ENCODE measurements at regions not wholly inside any gene's neighbourhood (a gene's known extent, or its start where the extent isn't known, plus 50 kb on each side); places are given as distances from the start of the nearest gene placed in this dataset.
"Not testable (repeated sequence)": the region's sequence is repeated elsewhere in the genome, so short reads cannot be mapped to it uniquely, and the experiment has no call there.

DNA sequence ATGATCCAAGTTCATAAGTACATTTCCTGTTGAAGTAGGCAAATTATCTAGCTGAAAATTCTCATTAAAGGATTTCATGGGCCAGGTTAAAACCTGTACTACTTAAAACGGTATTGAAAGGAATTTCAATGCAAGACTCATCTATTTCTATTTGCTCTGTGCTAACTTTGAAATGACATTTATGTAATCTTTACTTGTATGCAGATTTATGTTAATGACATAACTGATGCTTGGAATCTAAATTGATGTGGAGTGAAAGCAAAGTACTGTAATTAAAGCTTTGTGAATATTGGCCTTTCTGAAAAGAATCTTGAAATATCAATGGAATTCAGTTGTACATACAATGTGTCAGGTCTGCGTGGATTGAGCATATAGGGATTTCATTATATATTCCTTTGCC is 390.0 kb downstream of the CPS1 start:
- DNase-seq: no peak
- H3K27me3 ChIP-seq (replicated peaks): no peaks in the 10 kb centered on the region
- no peak overlapping the region for H3K27ac ChIP-seq
- in situ Hi-C loops (cut with HindIII; ENCODE audit: low pct_ligation_motif_present, low sequenced_read_pairs): no loop called here
- no peak overlapping the region for H3K4me3 ChIP-seq (ENCODE audit: low read depth, low read length)
- TF ChIP-seq, protein P1, sequence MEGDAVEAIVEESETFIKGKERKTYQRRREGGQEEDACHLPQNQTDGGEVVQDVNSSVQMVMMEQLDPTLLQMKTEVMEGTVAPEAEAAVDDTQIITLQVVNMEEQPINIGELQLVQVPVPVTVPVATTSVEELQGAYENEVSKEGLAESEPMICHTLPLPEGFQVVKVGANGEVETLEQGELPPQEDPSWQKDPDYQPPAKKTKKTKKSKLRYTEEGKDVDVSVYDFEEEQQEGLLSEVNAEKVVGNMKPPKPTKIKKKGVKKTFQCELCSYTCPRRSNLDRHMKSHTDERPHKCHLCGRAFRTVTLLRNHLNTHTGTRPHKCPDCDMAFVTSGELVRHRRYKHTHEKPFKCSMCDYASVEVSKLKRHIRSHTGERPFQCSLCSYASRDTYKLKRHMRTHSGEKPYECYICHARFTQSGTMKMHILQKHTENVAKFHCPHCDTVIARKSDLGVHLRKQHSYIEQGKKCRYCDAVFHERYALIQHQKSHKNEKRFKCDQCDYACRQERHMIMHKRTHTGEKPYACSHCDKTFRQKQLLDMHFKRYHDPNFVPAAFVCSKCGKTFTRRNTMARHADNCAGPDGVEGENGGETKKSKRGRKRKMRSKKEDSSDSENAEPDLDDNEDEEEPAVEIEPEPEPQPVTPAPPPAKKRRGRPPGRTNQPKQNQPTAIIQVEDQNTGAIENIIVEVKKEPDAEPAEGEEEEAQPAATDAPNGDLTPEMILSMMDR (IDR thresholded peaks at IDR 0.05; ENCODE audit: low read depth, low read length, missing control alignments): no peak
- no peaks in the 10 kb centered on the region for H3K36me3 ChIP-seq (replicated peaks)

DNA sequence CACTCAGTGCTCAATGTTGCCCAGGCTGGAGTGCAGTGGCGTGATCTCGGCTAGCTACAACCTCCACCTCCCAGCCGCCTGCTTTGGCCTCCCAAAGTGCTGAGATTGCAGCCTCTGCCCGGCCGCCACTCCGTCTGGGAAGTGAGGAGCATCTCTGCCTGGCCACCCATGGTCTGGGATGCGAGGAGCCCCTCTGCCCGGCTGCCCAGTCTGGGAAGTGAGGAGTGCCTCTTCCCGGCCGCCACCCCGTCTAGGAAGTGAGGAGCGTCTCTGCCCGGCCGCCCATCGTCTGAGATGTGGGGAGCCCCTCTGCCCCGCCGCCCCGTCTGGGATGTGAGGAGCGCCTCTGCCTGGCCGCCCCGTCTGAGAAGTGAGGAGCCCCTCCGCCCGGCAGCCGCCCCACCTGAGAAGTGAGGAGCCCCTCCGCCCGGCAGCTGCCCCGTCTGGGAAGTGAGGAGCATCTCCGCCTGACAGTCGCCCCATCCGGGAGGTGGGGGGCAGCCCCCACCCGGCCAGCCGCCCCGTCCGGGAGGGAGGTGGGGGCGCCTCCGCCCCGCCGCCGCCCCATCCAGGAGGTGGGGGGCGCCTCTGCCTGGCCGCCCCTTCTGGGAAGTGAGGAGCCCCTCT is 394.1 kb downstream of the CPS1 start:
- H3K27ac ChIP-seq; H3K4me3 ChIP-seq (ENCODE audit: low read depth, low read length); H3K27me3 ChIP-seq (replicated peaks); H3K36me3 ChIP-seq (replicated peaks); DNase-seq; in situ Hi-C loops (cut with HindIII; ENCODE audit: low pct_ligation_motif_present, low sequenced_read_pairs): not testable (repeated sequence)

DNA sequence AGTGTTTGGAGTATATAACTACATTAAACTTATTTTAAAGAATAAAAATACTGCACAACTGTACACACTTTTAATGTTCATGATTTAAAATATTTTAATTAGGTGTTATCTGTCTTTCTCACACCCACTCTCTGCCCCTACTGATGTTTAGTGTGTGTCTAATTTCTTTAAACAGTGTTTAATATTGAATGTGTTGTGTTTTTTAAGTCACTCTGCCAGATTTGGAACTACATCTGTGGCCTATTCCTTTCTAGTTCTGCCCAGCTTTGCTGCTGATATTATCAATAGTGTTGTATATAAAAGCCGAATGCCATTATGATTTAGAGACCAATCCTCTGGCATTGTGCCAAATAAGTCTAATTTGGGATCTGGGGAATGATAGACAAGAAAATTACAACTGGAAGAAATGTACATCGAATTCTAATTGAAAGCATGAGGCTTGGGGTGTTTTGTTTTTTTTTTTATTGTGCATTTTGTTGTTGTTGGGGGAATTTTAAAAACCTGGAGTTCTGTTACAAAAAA is 398.0 kb downstream of the CPS1 start:
- H3K27ac ChIP-seq: no peak overlapping the region
- DNase-seq: no peak
- no peaks in the 10 kb centered on the region for H3K36me3 ChIP-seq (replicated peaks)
- TF ChIP-seq, protein P1 (IDR thresholded peaks at IDR 0.05; ENCODE audit: low read depth, low read length, missing control alignments): no peak
- in situ Hi-C loops (cut with HindIII; ENCODE audit: low pct_ligation_motif_present, low sequenced_read_pairs): no loop called here
- H3K4me3 ChIP-seq (ENCODE audit: low read depth, low read length): no peak overlapping the region
- H3K27me3 ChIP-seq (replicated peaks): no peaks in the 10 kb centered on the region

DNA sequence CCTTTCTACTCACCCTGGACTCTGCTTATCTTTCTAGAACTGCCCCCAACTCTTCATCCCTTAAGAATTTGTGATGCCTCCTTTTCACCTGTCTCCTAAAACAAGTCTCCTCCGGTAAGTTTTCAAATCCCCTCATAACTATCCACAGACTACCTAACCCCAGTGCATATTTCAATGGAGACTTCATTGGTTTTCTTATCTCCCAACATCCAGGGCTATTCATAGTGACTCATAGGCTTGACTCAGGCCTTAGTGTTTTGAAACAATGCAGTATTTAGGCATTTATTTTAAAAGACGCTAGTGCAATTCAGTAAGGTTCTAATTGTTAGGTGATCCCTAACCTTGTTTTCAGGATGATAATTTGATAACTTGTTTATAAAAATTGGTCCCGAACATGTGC is 399.2 kb downstream of the CPS1 start:
- no peak overlapping the region for H3K4me3 ChIP-seq (ENCODE audit: low read depth, low read length)
- no peaks in the 10 kb centered on the region for H3K36me3 ChIP-seq (replicated peaks)
- TF ChIP-seq, protein P1 (IDR thresholded peaks at IDR 0.05; ENCODE audit: low read depth, low read length, missing control alignments): no peak
- H3K27ac ChIP-seq: peak overlapping the region; percentile 74
- no peaks in the 10 kb centered on the region for H3K27me3 ChIP-seq (replicated peaks)
- peak; percentile 78 for DNase-seq
- in situ Hi-C loops (cut with HindIII; ENCODE audit: low pct_ligation_motif_present, low sequenced_read_pairs): no loop called here

DNA sequence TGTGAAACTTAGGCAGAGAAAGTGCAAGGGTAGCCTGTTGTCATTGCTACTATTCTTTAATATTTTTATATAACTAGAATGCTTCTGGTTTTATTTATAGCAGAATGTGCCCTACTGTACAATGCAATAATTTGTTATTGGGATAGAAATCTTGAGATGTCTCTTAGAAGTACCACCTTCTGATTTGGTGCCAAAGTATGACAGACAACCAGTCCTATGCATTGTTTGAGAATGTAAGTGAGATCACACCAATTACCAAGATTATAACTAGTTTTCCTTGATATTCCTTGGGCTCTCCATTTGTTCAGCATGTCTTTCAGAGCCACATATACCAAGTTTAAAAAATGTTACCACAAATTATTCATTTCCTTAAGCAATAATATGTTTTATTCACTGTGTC is 399.7 kb downstream of the CPS1 start:
- no peaks in the 10 kb centered on the region for H3K27me3 ChIP-seq (replicated peaks)
- peak; percentile 43 for DNase-seq
- in situ Hi-C loops (cut with HindIII; ENCODE audit: low pct_ligation_motif_present, low sequenced_read_pairs): no loop called here
- TF ChIP-seq, protein P1 (IDR thresholded peaks at IDR 0.05; ENCODE audit: low read depth, low read length, missing control alignments): no peak
- no peaks in the 10 kb centered on the region for H3K36me3 ChIP-seq (replicated peaks)
- no peak overlapping the region for H3K4me3 ChIP-seq (ENCODE audit: low read depth, low read length)
- H3K27ac ChIP-seq: peak overlapping the region; percentile 74

DNA sequence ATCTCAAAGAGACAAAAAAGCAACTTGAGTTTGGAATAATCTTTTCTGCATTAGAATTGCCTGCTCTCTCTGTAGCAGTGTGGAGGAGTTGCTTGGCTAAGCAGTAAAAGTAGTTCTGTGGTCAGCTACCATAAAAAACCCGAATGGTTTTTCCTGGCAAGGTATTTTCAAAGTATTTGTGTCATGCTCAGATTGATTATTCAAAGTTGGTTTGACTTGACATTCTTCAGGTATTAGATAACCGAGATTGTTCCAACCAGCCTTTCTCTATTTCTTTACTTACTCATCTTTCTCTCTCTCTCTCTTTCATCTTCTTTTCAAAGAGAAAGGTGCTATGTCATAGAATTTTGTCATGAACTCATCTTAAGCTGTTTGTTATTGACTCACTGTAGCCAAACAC is 404.9 kb downstream of the CPS1 start:
- TF ChIP-seq, protein P1 (IDR thresholded peaks at IDR 0.05; ENCODE audit: low read depth, low read length, missing control alignments): no peak
- peak; percentile 5 for DNase-seq
- in situ Hi-C loops (cut with HindIII; ENCODE audit: low pct_ligation_motif_present, low sequenced_read_pairs): no loop called here
- H3K27me3 ChIP-seq (replicated peaks): no peaks in the 10 kb centered on the region
- H3K36me3 ChIP-seq (replicated peaks): no peaks in the 10 kb centered on the region
- H3K4me3 ChIP-seq (ENCODE audit: low read depth, low read length): no peak overlapping the region
- H3K27ac ChIP-seq: no peak overlapping the region
